ENCODE measurements at regions not wholly inside any gene's neighbourhood (a gene's known extent, or its start where the extent isn't known, plus 50 kb on each side); places are given as distances from the start of the nearest gene placed in this dataset.
A peak's percentile ranks its signal among the peaks of the same experiment; 100 is the strongest.

GRCh38 chr20:60389441-60389840 is 431.2 kb downstream of the CDH26 start:
- H4K20me1 ChIP-seq (ENCODE audit: insufficient read depth, low read length): no peaks in the 10 kb centered on the region
- no peaks in the 10 kb centered on the region for H3K79me2 ChIP-seq (ENCODE audit: low read length)
- no peak overlapping the region for H3K4me3 ChIP-seq (ENCODE audit: low read length)
- DNase-seq: no peak
- H3K27me3 ChIP-seq (replicated peaks; ENCODE audit: insufficient read depth, low read length): no peaks in the 10 kb centered on the region
- H3K27ac ChIP-seq (ENCODE audit: low read length): no peak overlapping the region
- TF ChIP-seq, protein P1, sequence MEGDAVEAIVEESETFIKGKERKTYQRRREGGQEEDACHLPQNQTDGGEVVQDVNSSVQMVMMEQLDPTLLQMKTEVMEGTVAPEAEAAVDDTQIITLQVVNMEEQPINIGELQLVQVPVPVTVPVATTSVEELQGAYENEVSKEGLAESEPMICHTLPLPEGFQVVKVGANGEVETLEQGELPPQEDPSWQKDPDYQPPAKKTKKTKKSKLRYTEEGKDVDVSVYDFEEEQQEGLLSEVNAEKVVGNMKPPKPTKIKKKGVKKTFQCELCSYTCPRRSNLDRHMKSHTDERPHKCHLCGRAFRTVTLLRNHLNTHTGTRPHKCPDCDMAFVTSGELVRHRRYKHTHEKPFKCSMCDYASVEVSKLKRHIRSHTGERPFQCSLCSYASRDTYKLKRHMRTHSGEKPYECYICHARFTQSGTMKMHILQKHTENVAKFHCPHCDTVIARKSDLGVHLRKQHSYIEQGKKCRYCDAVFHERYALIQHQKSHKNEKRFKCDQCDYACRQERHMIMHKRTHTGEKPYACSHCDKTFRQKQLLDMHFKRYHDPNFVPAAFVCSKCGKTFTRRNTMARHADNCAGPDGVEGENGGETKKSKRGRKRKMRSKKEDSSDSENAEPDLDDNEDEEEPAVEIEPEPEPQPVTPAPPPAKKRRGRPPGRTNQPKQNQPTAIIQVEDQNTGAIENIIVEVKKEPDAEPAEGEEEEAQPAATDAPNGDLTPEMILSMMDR (IDR thresholded peaks at IDR 0.05; ENCODE audit: low read length): no peak
- H3K9ac ChIP-seq (ENCODE audit: low read length): no peak overlapping the region
- H3F3A ChIP-seq (ENCODE audit: insufficient read depth, low read length): no peaks in the 10 kb centered on the region
- no peaks in the 10 kb centered on the region for H3K4me1 ChIP-seq (ENCODE audit: low read length)
- no peaks in the 10 kb centered on the region for H3K9me2 ChIP-seq (replicated peaks; ENCODE audit: insufficient read depth, low read length)
- no peaks in the 10 kb centered on the region for H3K36me3 ChIP-seq (replicated peaks; ENCODE audit: insufficient read depth, low read length)
- no peaks in the 10 kb centered on the region for H3K9me3 ChIP-seq (replicated peaks; ENCODE audit: insufficient read depth, low read length)
- H2AFZ ChIP-seq (ENCODE audit: low read length): no peak overlapping the region
- H3K4me2 ChIP-seq (ENCODE audit: low read depth, low read length): no peak overlapping the region

GRCh38 chr20:60389882-60390281 is 431.7 kb downstream of the CDH26 start:
- Histone ChIP-seq H3K4me2 (ENCODE audit: low read depth, low read length) (no peak overlapping the region), H3F3A (ENCODE audit: insufficient read depth, low read length) (no peaks in the 10 kb centered on the region), H3K36me3 (replicated peaks; ENCODE audit: insufficient read depth, low read length) (no peaks in the 10 kb centered on the region), H3K9me2 (replicated peaks; ENCODE audit: insufficient read depth, low read length) (no peaks in the 10 kb centered on the region), H3K4me1 (ENCODE audit: low read length) (no peaks in the 10 kb centered on the region), H3K27ac (ENCODE audit: low read length) (no peak overlapping the region), H3K9me3 (replicated peaks; ENCODE audit: insufficient read depth, low read length) (no peaks in the 10 kb centered on the region), H3K27me3 (replicated peaks; ENCODE audit: insufficient read depth, low read length) (no peaks in the 10 kb centered on the region), H4K20me1 (ENCODE audit: insufficient read depth, low read length) (no peaks in the 10 kb centered on the region), H2AFZ (ENCODE audit: low read length) (no peak overlapping the region), H3K9ac (ENCODE audit: low read length) (no peak overlapping the region), H3K4me3 (ENCODE audit: low read length) (no peak overlapping the region), H3K79me2 (ENCODE audit: low read length) (no peaks in the 10 kb centered on the region)
- DNase-seq: no peak
- no peak for TF ChIP-seq EZH2phosphoT487 (IDR thresholded peaks at IDR 0.05; ENCODE audit: low read length)
- TF ChIP-seq EZH2 (optimal IDR thresholded peaks at IDR 0.05; ENCODE audit: low read depth, low read length): no peak
- TF ChIP-seq, protein P1 (IDR thresholded peaks at IDR 0.05; ENCODE audit: low read length): no peak

- no peaks in the 10 kb centered on the region for H3K9me3 ChIP-seq (replicated peaks; ENCODE audit: insufficient read depth, low read length)
- H3K27ac ChIP-seq (ENCODE audit: low read length): no peak overlapping the region
- no peak overlapping the region for H2AFZ ChIP-seq (ENCODE audit: low read length)
- DNase-seq: peak; percentile 2
- no peaks in the 10 kb centered on the region for H3K36me3 ChIP-seq (replicated peaks; ENCODE audit: insufficient read depth, low read length)
- no peak overlapping the region for H3K4me3 ChIP-seq (ENCODE audit: low read length)
- no peaks in the 10 kb centered on the region for H4K20me1 ChIP-seq (ENCODE audit: insufficient read depth, low read length)
- no peaks in the 10 kb centered on the region for H3K9me2 ChIP-seq (replicated peaks; ENCODE audit: insufficient read depth, low read length)
- no peak overlapping the region for H3K4me2 ChIP-seq (ENCODE audit: low read depth, low read length)
- no peak overlapping the region for H3K9ac ChIP-seq (ENCODE audit: low read length)
- no peaks in the 10 kb centered on the region for H3K27me3 ChIP-seq (replicated peaks; ENCODE audit: insufficient read depth, low read length)
- TF ChIP-seq, protein P1 (IDR thresholded peaks at IDR 0.05; ENCODE audit: low read length): no peak
- TF ChIP-seq EZH2phosphoT487 (IDR thresholded peaks at IDR 0.05; ENCODE audit: low read length): no peak
- TF ChIP-seq EZH2 (optimal IDR thresholded peaks at IDR 0.05; ENCODE audit: low read depth, low read length): no peak
- H3K79me2 ChIP-seq (ENCODE audit: low read length): no peaks in the 10 kb centered on the region
- no peaks in the 10 kb centered on the region for H3F3A ChIP-seq (ENCODE audit: insufficient read depth, low read length)
- no peaks in the 10 kb centered on the region for H3K4me1 ChIP-seq (ENCODE audit: low read length)
Observed at GRCh38 chr20:60395991-60396390, 437.8 kb downstream of the CDH26 start.
